ENCODE measurements at regions not wholly inside any gene's neighbourhood (a gene's known extent, or its start where the extent isn't known, plus 50 kb on each side); places are given as distances from the start of the nearest gene placed in this dataset.
A peak's percentile ranks its signal among the peaks of the same experiment; 100 is the strongest.

- Histone ChIP-seq H3K9me3 (replicated peaks; ENCODE audit: control insufficient read depth, insufficient read depth, low read length) (no peaks in the 10 kb centered on the region), H3K4me3 (replicated peaks in 1 of 3; ENCODE audit: insufficient read depth in 1 of 3, low read depth in 1 of 3, low read length in 3 of 3) (no peak overlapping the region), H3K9me1 (replicated peaks; ENCODE audit: control insufficient read depth, extremely low read depth, insufficient read depth, low read length) (no peaks in the 10 kb centered on the region), H4K20me1 (replicated peaks; ENCODE audit: control insufficient read depth, extremely low read depth, insufficient read depth, low read length) (no peaks in the 10 kb centered on the region), H3K79me2 (ENCODE audit: control insufficient read depth, insufficient read depth, low read length) (no peaks in the 10 kb centered on the region), H3K27ac (ENCODE audit: insufficient read depth, low read depth, low read length) (no peak overlapping the region), H3K4me2 (ENCODE audit: insufficient read depth, low read length) (no peak overlapping the region), H3K27me3 (ENCODE audit: control insufficient read depth in 2 of 2, insufficient read depth in 2 of 2, low read length in 2 of 2) (peaks cover 0 to 5% of the 10 kb centered on the region in 2 experiments), H3K4me1 (ENCODE audit: control insufficient read depth, extremely low read depth, insufficient read depth, low read length) (no peaks in the 10 kb centered on the region), H2AFZ (ENCODE audit: low read depth, low read length) (no peak overlapping the region), H3K9ac (replicated peaks; ENCODE audit: extremely low read depth, insufficient read depth, low read length) (no peak overlapping the region), H3K36me3 (ENCODE audit: control insufficient read depth in 2 of 2, extremely low read depth in 1 of 2, insufficient read depth in 2 of 2, low read length in 2 of 2) (no peaks in the 10 kb centered on the region)
- dilution Hi-C loops (cut with MboI; ENCODE audit: extremely low pct_ligation_motif_present, low sequenced_read_pairs) = no loop called here
- BruUV-seq (replicated peaks) = no TSS peak
- intact Hi-C loops (cut with micrococcal nuclease) = loop anchor here (1.0 to 5.0 kb wide), 4 partner anchors 200 to 574 kb away; no protein-coding TSS in a partner anchor
- peak; percentile 94 for FAIRE-seq
- TF ChIP-seq FOS (IDR thresholded peaks at IDR 0.05; ENCODE audit: borderline replicate concordance, insufficient read depth, low read length) (no peak), CTCF (IDR thresholded peaks at IDR 0.05; ENCODE audit: extremely low read depth in 1 of 2, insufficient read depth in 1 of 2, low read depth in 1 of 2, low read length in 2 of 2) (peak; percentile 66 to 71)
- ChIA-PET POLR2A (no interaction called here), CTCF (interaction anchor here (0.7 to 8.0 kb wide), 15 partner anchors 15 to 1091 kb away, joined by 3 to 243 read pairs (median 5); no protein-coding TSS in a partner anchor)
- peak; percentile 65 for DNase-seq (ENCODE audit: low read depth, low spot score)
Observed at GRCh38 chr18:34322365-34323289, 97.9 kb upstream of the NOL4 start.

GRCh38 chr18:34329840-34330239 lies 105.1 kb upstream of the NOL4 start:
- CTCF ChIA-PET = no interaction called here

More at GRCh38 chr18:34329840-34330239, 105.1 kb upstream of the NOL4 start:
- Histone ChIP-seq H3K9ac (replicated peaks; ENCODE audit: extremely low read depth, insufficient read depth, low read length) (no peak overlapping the region), H3K79me2 (ENCODE audit: control insufficient read depth, insufficient read depth, low read length) (no peaks in the 10 kb centered on the region), H3K4me3 (replicated peaks in 1 of 3; ENCODE audit: insufficient read depth in 1 of 3, low read depth in 1 of 3, low read length in 3 of 3) (no peak overlapping the region), H3K27ac (ENCODE audit: insufficient read depth, low read depth, low read length) (no peak overlapping the region), H4K20me1 (replicated peaks; ENCODE audit: control insufficient read depth, extremely low read depth, insufficient read depth, low read length) (no peaks in the 10 kb centered on the region), H3K4me2 (ENCODE audit: insufficient read depth, low read length) (no peak overlapping the region), H3K27me3 (ENCODE audit: control insufficient read depth in 2 of 2, insufficient read depth in 2 of 2, low read length in 2 of 2) (no peaks in the 10 kb centered on the region), H3K9me3 (replicated peaks; ENCODE audit: control insufficient read depth, insufficient read depth, low read length) (no peaks in the 10 kb centered on the region), H3K36me3 (ENCODE audit: control insufficient read depth in 2 of 2, extremely low read depth in 1 of 2, insufficient read depth in 2 of 2, low read length in 2 of 2) (no peaks in the 10 kb centered on the region), H2AFZ (ENCODE audit: low read depth, low read length) (no peak overlapping the region), H3K4me1 (ENCODE audit: control insufficient read depth, extremely low read depth, insufficient read depth, low read length) (no peaks in the 10 kb centered on the region), H3K9me1 (replicated peaks; ENCODE audit: control insufficient read depth, extremely low read depth, insufficient read depth, low read length) (no peaks in the 10 kb centered on the region)
- POLR2A ChIA-PET = no interaction called here
- dilution Hi-C loops (cut with MboI; ENCODE audit: extremely low pct_ligation_motif_present, low sequenced_read_pairs) = no loop called here
- intact Hi-C loops (cut with micrococcal nuclease) = no loop called here
- no TSS peak for BruUV-seq (replicated peaks)
- TF ChIP-seq FOS (IDR thresholded peaks at IDR 0.05; ENCODE audit: borderline replicate concordance, insufficient read depth, low read length) (no peak), JUN (IDR thresholded peaks at IDR 0.05; ENCODE audit: borderline replicate concordance, insufficient read depth, insufficient read length, low read depth) (no peak), CTCF (IDR thresholded peaks at IDR 0.05; ENCODE audit: extremely low read depth in 1 of 2, insufficient read depth in 1 of 2, low read depth in 1 of 2, low read length in 2 of 2) (no peak)
- FAIRE-seq = no peak
- no peak for DNase-seq (ENCODE audit: low read depth, low spot score)

Data from endothelial cell of umbilical vein (primary cell).